ENCODE measurements at regions not wholly inside any gene's neighbourhood (a gene's known extent, or its start where the extent isn't known, plus 50 kb on each side); places are given as distances from the start of the nearest gene placed in this dataset.

GRCh38 chr1:30037251-30038118 lies 685.9 kb downstream of the MATN1 start:
- H3K27me3 Mint-ChIP-seq (ENCODE audit: low read depth) = no peaks in the 10 kb centered on the region
- peaks cover 3% of the 10 kb centered on the region for H3K9me3 Mint-ChIP-seq (ENCODE audit: low read depth)
- H3K4me3 Mint-ChIP-seq (ENCODE audit: unreplicated experiment) = no peak overlapping the region

GRCh38 chr1:30036666-30037065 lies 686.7 kb downstream of the MATN1 start:
- Mint-ChIP-seq H3K4me3 (ENCODE audit: unreplicated experiment) (no peak overlapping the region), H3K9me3 (ENCODE audit: low read depth) (peaks cover 3% of the 10 kb centered on the region), H3K27me3 (ENCODE audit: low read depth) (peaks cover 2% of the 10 kb centered on the region), H3K4me1 (ENCODE audit: low read depth) (peaks cover 7% of the 10 kb centered on the region), H3K36me3 (ENCODE audit: low read depth) (peaks cover 1% of the 10 kb centered on the region), H3K27ac (ENCODE audit: unreplicated experiment) (no peak overlapping the region)
- TF ChIP-seq CTCF (IDR thresholded peaks at IDR 0.05) = no peak
- DNase-seq (ENCODE audit: low spot score) = no peak

More at GRCh38 chr1:30037251-30038118, 685.9 kb downstream of the MATN1 start:
- no peak for DNase-seq (ENCODE audit: low spot score)
- Mint-ChIP-seq H3K27ac (ENCODE audit: unreplicated experiment) (no peak overlapping the region), H3K36me3 (ENCODE audit: low read depth) (no peaks in the 10 kb centered on the region), H3K4me1 (ENCODE audit: low read depth) (peaks cover 7% of the 10 kb centered on the region)
- TF ChIP-seq CTCF (IDR thresholded peaks at IDR 0.05) = no peak

GRCh38 chr1:30036229-30036547 lies 687.2 kb downstream of the MATN1 start:
- H3K27me3 Mint-ChIP-seq (ENCODE audit: low read depth) = peaks cover 2% of the 10 kb centered on the region
- DNase-seq (ENCODE audit: low spot score) = no peak
- H3K9me3 Mint-ChIP-seq (ENCODE audit: low read depth) = peaks cover 3% of the 10 kb centered on the region
- H3K4me1 Mint-ChIP-seq (ENCODE audit: low read depth) = peaks cover 7% of the 10 kb centered on the region
- peaks cover 1% of the 10 kb centered on the region for H3K36me3 Mint-ChIP-seq (ENCODE audit: low read depth)
- TF ChIP-seq CTCF (IDR thresholded peaks at IDR 0.05) = no peak
- no peak overlapping the region for H3K4me3 Mint-ChIP-seq (ENCODE audit: unreplicated experiment)
- H3K27ac Mint-ChIP-seq (ENCODE audit: unreplicated experiment) = no peak overlapping the region

GRCh38 chr1:30035522-30036228 lies 687.7 kb downstream of the MATN1 start:
- TF ChIP-seq CTCF (IDR thresholded peaks at IDR 0.05) = no peak
- DNase-seq (ENCODE audit: low spot score) = no peak
- no peak overlapping the region for H3K4me3 Mint-ChIP-seq (ENCODE audit: unreplicated experiment)
- H3K27ac Mint-ChIP-seq (ENCODE audit: unreplicated experiment) = no peak overlapping the region
- peaks cover 2% of the 10 kb centered on the region for H3K27me3 Mint-ChIP-seq (ENCODE audit: low read depth)
- peaks cover 1% of the 10 kb centered on the region for H3K36me3 Mint-ChIP-seq (ENCODE audit: low read depth)
- H3K9me3 Mint-ChIP-seq (ENCODE audit: low read depth) = peaks cover 3% of the 10 kb centered on the region
- peaks cover 7% of the 10 kb centered on the region for H3K4me1 Mint-ChIP-seq (ENCODE audit: low read depth)

GRCh38 chr1:30034627-30035521 lies 688.5 kb downstream of the MATN1 start:
- peak overlapping the region; percentile 13 for H3K4me3 Mint-ChIP-seq (ENCODE audit: unreplicated experiment)
- H3K9me3 Mint-ChIP-seq (ENCODE audit: low read depth) = peaks cover 3% of the 10 kb centered on the region

More at GRCh38 chr1:30034627-30035521, 688.5 kb downstream of the MATN1 start:
- peaks cover 7% of the 10 kb centered on the region for H3K4me1 Mint-ChIP-seq (ENCODE audit: low read depth)
- TF ChIP-seq CTCF (IDR thresholded peaks at IDR 0.05) = no peak
- peaks cover 2% of the 10 kb centered on the region for H3K27me3 Mint-ChIP-seq (ENCODE audit: low read depth)
- H3K27ac Mint-ChIP-seq (ENCODE audit: unreplicated experiment) = no peak overlapping the region
- no peak for DNase-seq (ENCODE audit: low spot score)
- peaks cover 1% of the 10 kb centered on the region for H3K36me3 Mint-ChIP-seq (ENCODE audit: low read depth)
